Loucy (cell line): ENCODE measurements at regions not wholly inside any gene's neighbourhood (a gene's known extent, or its start where the extent isn't known, plus 50 kb on each side); places are given as distances from the start of the nearest gene placed in this dataset.

Experiments
- H2AFZ ChIP-seq: fragments of 200-600 bp; sonication (generic); 2 replicates; pipeline ENCODE4 v1.6.0; 2016; ENCODE audit warnings: antibody characterized with exemption, mild to moderate bottlenecking, low read length, moderate library complexity
- H3F3A ChIP-seq: fragments of 200-600 bp; 2 replicates; pipeline ENCODE4 v1.6.0; 2016; ENCODE audit warnings: antibody characterized with exemption, low read depth, mild to moderate bottlenecking
- H3K27me3 ChIP-seq: fragments of 200-600 bp; sonication (generic); 2 replicates; pipeline ENCODE4 v1.6.1; 2014; ENCODE audit warnings: low read length, mild to moderate bottlenecking; ENCODE audit not compliant: insufficient read depth, poor library complexity, severe bottlenecking
- H3K36me3 ChIP-seq: fragments of 200-600 bp; sonication (generic); 2 replicates; pipeline ENCODE4 v1.6.1; 2016; ENCODE audit warnings: low read length; ENCODE audit not compliant: insufficient read depth
- H3K4me1 ChIP-seq: fragments of 200-600 bp; sonication (generic); 2 replicates; pipeline ENCODE4 v1.5.1; 2014; ENCODE audit warnings: low read length, mild to moderate bottlenecking; ENCODE audit not compliant: insufficient read depth, poor library complexity, severe bottlenecking
- H3K4me2 ChIP-seq: fragments of 200-600 bp; sonication (generic); 2 replicates; pipeline ENCODE4 v1.6.0; 2014; ENCODE audit warnings: antibody characterized with exemption, low read length, low read depth, mild to moderate bottlenecking; ENCODE audit not compliant: poor library complexity, severe bottlenecking
- H3K4me3 ChIP-seq: fragments of 200-600 bp; sonication (generic); 2 replicates; pipeline ENCODE4 v1.5.1; 2014; ENCODE audit warnings: low read length, mild to moderate bottlenecking, mixed read lengths; ENCODE audit not compliant: poor library complexity, severe bottlenecking
- H3K79me2 ChIP-seq: fragments of 200-600 bp; sonication (generic); 2 replicates; pipeline ENCODE4 v1.6.1; 2014; ENCODE audit warnings: low read length; ENCODE audit not compliant: insufficient read depth
- H3K9ac ChIP-seq: fragments of 200-600 bp; sonication (generic); 2 replicates; pipeline ENCODE4 v1.6.0; 2014; ENCODE audit warnings: mild to moderate bottlenecking, low read depth, low read length, moderate library complexity; ENCODE audit not compliant: poor library complexity, severe bottlenecking
- H3K9me2 ChIP-seq: fragments of 200-600 bp; sonication (generic); replicated peaks from 2 replicates; pipeline ENCODE4 v1.6.1; 2016; ENCODE audit warnings: low read depth, low read length, mixed read lengths
- H3K9me3 ChIP-seq: fragments of 200-600 bp; sonication (generic); 2 replicates; pipeline ENCODE4 v1.6.1; 2014; ENCODE audit warnings: mild to moderate bottlenecking, antibody characterized with exemption, low read length, low read depth; ENCODE audit not compliant: insufficient read depth
- H4K20me1 ChIP-seq: fragments of 200-600 bp; sonication (generic); 2 replicates; pipeline ENCODE4 v1.6.0; 2014; ENCODE audit warnings: antibody characterized with exemption, low read length, mild to moderate bottlenecking; ENCODE audit not compliant: insufficient read depth, poor library complexity, severe bottlenecking
- CTCF ChIP-seq: fragments of 200-600 bp; sonication (generic); conservative IDR thresholded peaks from 2 replicates; pipeline ENCODE4 v1.5.1; 2014; ENCODE audit warnings: mild to moderate bottlenecking, antibody characterized with exemption, low read length
- EZH2phosphoT487 ChIP-seq: fragments of 200-600 bp; IDR thresholded peaks from 2 replicates; pipeline ENCODE4 v1.6.1; 2018; ENCODE audit warnings: antibody characterized with exemption, mild to moderate bottlenecking, moderate library complexity, borderline replicate concordance

GRCh38 chr11:115808351-115808940 lies 304.2 kb upstream of the CADM1 start:
- no peaks in the 10 kb centered on the region for H3K27me3 ChIP-seq
- H3K4me3 ChIP-seq, result no peak overlapping the region
- TF ChIP-seq EZH2phosphoT487 (no peak), CTCF (no peak)
- no peaks in the 10 kb centered on the region for H3K9me2 ChIP-seq
- H3K9me3 ChIP-seq, result peaks cover 8% of the 10 kb centered on the region; the same call in 1 of the 2 replicates
- H3K79me2 ChIP-seq, result no peaks in the 10 kb centered on the region
- H3K36me3 ChIP-seq, result no peaks in the 10 kb centered on the region
- no peak overlapping the region for H3K4me2 ChIP-seq
- H3K9ac ChIP-seq, result no peak overlapping the region
- H2AFZ ChIP-seq, result no peak overlapping the region
- no peaks in the 10 kb centered on the region for H3F3A ChIP-seq
- H4K20me1 ChIP-seq, result no peaks in the 10 kb centered on the region
- no peaks in the 10 kb centered on the region for H3K4me1 ChIP-seq

- TF ChIP-seq CTCF, result no peak
- TF ChIP-seq EZH2phosphoT487, result no peak
- no peaks in the 10 kb centered on the region for H3K36me3 ChIP-seq
- H3K9me3 ChIP-seq, result peaks cover 8% of the 10 kb centered on the region; the same call in 1 of the 2 replicates
- H3F3A ChIP-seq, result no peaks in the 10 kb centered on the region
- H3K27me3 ChIP-seq, result no peaks in the 10 kb centered on the region
- no peaks in the 10 kb centered on the region for H3K9me2 ChIP-seq
- no peaks in the 10 kb centered on the region for H4K20me1 ChIP-seq
- no peak overlapping the region for H2AFZ ChIP-seq
- H3K4me1 ChIP-seq, result no peaks in the 10 kb centered on the region
- H3K79me2 ChIP-seq, result no peaks in the 10 kb centered on the region
- no peak overlapping the region for H3K4me3 ChIP-seq
- no peak overlapping the region for H3K4me2 ChIP-seq
- H3K9ac ChIP-seq, result no peak overlapping the region
Measured at GRCh38 chr11:115806056-115806455, 301.8 kb upstream of the CADM1 start.

- Histone ChIP-seq H2AFZ (no peak overlapping the region), H3K4me3 (no peak overlapping the region), H4K20me1 (no peaks in the 10 kb centered on the region), H3K4me1 (no peaks in the 10 kb centered on the region), H3K36me3 (no peaks in the 10 kb centered on the region), H3K9me2 (no peaks in the 10 kb centered on the region), H3K4me2 (no peak overlapping the region), H3K27me3 (no peaks in the 10 kb centered on the region), H3K79me2 (no peaks in the 10 kb centered on the region), H3F3A (no peaks in the 10 kb centered on the region), H3K9me3 (peaks cover 3% of the 10 kb centered on the region; the same call in 1 of the 2 replicates), H3K9ac (no peak overlapping the region)
- TF ChIP-seq CTCF (no peak), EZH2phosphoT487 (no peak)
Measured at GRCh38 chr11:115803073-115803740, 299.0 kb upstream of the CADM1 start.
